ENCODE measurements at regions not wholly inside any gene's neighbourhood (a gene's known extent, or its start where the extent isn't known, plus 50 kb on each side); places are given as distances from the start of the nearest gene placed in this dataset.

- no peak for DNase-seq
- no peaks in the 10 kb centered on the region for H3K4me1 ChIP-seq (ENCODE audit: control insufficient read depth in 1 of 2, insufficient read depth in 2 of 2, low read depth in 1 of 2, low read length in 1 of 2)
- H3F3A ChIP-seq (replicated peaks; ENCODE audit: insufficient read depth), result no peaks in the 10 kb centered on the region
- no peaks in the 10 kb centered on the region for H3K9me2 ChIP-seq
- H3K9me3 ChIP-seq, result no peaks in the 10 kb centered on the region
- no peaks in the 10 kb centered on the region for H4K20me1 ChIP-seq (ENCODE audit: insufficient read depth)
- ChIA-PET POLR2A (no interaction called here), CTCF (no interaction called here)
- no peak for TF ChIP-seq FOXJ3 (CRISPR knock-in tag; IDR thresholded peaks at IDR 0.05)
- TF ChIP-seq ZBTB33 (IDR thresholded peaks at IDR 0.05; ENCODE audit: borderline replicate concordance, low read depth), result no peak
- TF ChIP-seq GABPA (IDR thresholded peaks at IDR 0.05; ENCODE audit: low read depth), result no peak
- no peak for TF ChIP-seq TAF1 (IDR thresholded peaks at IDR 0.05; ENCODE audit: borderline replicate concordance, low read depth, low read length)
- no peak for TF ChIP-seq NRF1 (IDR thresholded peaks at IDR 0.05; ENCODE audit: low read depth, low read length)
- no peak for TF ChIP-seq GATA2 (CRISPR knock-in tag; IDR thresholded peaks at IDR 0.05)
- TF ChIP-seq FOXM1 (IDR thresholded peaks at IDR 0.05; ENCODE audit: low read depth), result no peak
- no peak for TF ChIP-seq SMC3 (IDR thresholded peaks at IDR 0.05; ENCODE audit: low read depth, low read length)
- no peak for TF ChIP-seq USF1 (IDR thresholded peaks at IDR 0.05; ENCODE audit: borderline replicate concordance, low read depth)
- TF ChIP-seq MAX (IDR thresholded peaks at IDR 0.05; ENCODE audit: low read depth), result no peak
- TF ChIP-seq RXRA (IDR thresholded peaks at IDR 0.05; ENCODE audit: borderline replicate concordance, low read depth), result no peak
- TF ChIP-seq MEF2A (IDR thresholded peaks at IDR 0.05; ENCODE audit: borderline replicate concordance, low read depth), result no peak
- H2AFZ ChIP-seq (ENCODE audit: low read depth), result no peak overlapping the region
- no peak overlapping the region for H3K9ac ChIP-seq
- no peak overlapping the region for H3K4me3 ChIP-seq (ENCODE audit: low read depth in 2 of 2, low read length in 1 of 2)
- H3K4me2 ChIP-seq, result no peak overlapping the region
- H3K27ac ChIP-seq (ENCODE audit: low read depth in 2 of 2, low read length in 1 of 2), result no peak overlapping the region
- whole genome bisulfite sequencing (ENCODE audit: low lambda C conversion rate), result 13% methylated on average over 1 of the region's 1 CpG
- H3K27me3 ChIP-seq (ENCODE audit: insufficient read depth), result no peaks in the 10 kb centered on the region
- H3K36me3 ChIP-seq (replicated peaks in 1 of 2; ENCODE audit: control insufficient read depth in 1 of 2, insufficient read depth in 2 of 2, low read length in 1 of 2), result no peaks in the 10 kb centered on the region
- H3K79me2 ChIP-seq (ENCODE audit: insufficient read depth), result no peaks in the 10 kb centered on the region
Measured at GRCh38 chr13:78753435-78753834, 94.5 kb upstream of the OBI1 start.

- Histone ChIP-seq H3K4me2 (no peak overlapping the region), H3K9ac (no peak overlapping the region), H2AFZ (ENCODE audit: low read depth) (no peak overlapping the region), H3K9me2 (no peaks in the 10 kb centered on the region), H3K4me3 (ENCODE audit: low read depth in 2 of 2, low read length in 1 of 2) (no peak overlapping the region), H3F3A (replicated peaks; ENCODE audit: insufficient read depth) (no peaks in the 10 kb centered on the region), H3K27me3 (ENCODE audit: insufficient read depth) (no peaks in the 10 kb centered on the region), H4K20me1 (ENCODE audit: insufficient read depth) (no peaks in the 10 kb centered on the region), H3K36me3 (replicated peaks in 1 of 2; ENCODE audit: control insufficient read depth in 1 of 2, insufficient read depth in 2 of 2, low read length in 1 of 2) (no peaks in the 10 kb centered on the region), H3K9me3 (no peaks in the 10 kb centered on the region), H3K79me2 (ENCODE audit: insufficient read depth) (no peaks in the 10 kb centered on the region), H3K4me1 (ENCODE audit: control insufficient read depth in 1 of 2, insufficient read depth in 2 of 2, low read depth in 1 of 2, low read length in 1 of 2) (no peaks in the 10 kb centered on the region), H3K27ac (ENCODE audit: low read depth in 2 of 2, low read length in 1 of 2) (no peak overlapping the region)
- POLR2A ChIA-PET, result no interaction called here
- CTCF ChIA-PET, result no interaction called here
- 47% methylated on average over 2 of the region's 2 CpGs for WGBS (ENCODE audit: low lambda C conversion rate)
- DNase-seq, result no peak
- TF ChIP-seq CHD2 (IDR thresholded peaks at IDR 0.05; ENCODE audit: low read length, partially characterized antibody), result no peak
- no peak for TF ChIP-seq JUND (IDR thresholded peaks at IDR 0.05)
Measured at GRCh38 chr13:78750735-78751134, 91.8 kb upstream of the OBI1 start.

Measured in SK-N-SH (cell line).